Stimulated activated CD8-positive, alpha-beta memory T cell treated with anti-CD3 and anti-CD28 coated beads, Interleukin-12 subunit alpha, Interleukin-12 subunit beta, amount 100 ng/mL, for 4 hours (primary cell): ENCODE measurements at regions not wholly inside any gene's neighbourhood (a gene's known extent, or its start where the extent isn't known, plus 50 kb on each side); places are given as distances from the start of the nearest gene placed in this dataset.

Source experiments
- DNase-seq: peaks from one replicate; pipeline ENCODE4 v3.0.0-alpha.2; 2020; ENCODE audit warnings: low read depth

- DNase-seq: no peak
Observed at GRCh38 chr1:38541223-38541622, 318.3 kb downstream of the RRAGC start.

- no peak for DNase-seq
Observed at GRCh38 chr1:38539931-38540330, 319.6 kb downstream of the RRAGC start.

GRCh38 chr1:38538834-38539233 lies 320.7 kb downstream of the RRAGC start:
- DNase-seq: no peak

GRCh38 chr1:38536089-38536488 lies 323.5 kb downstream of the RRAGC start:
- no peak for DNase-seq

- DNase-seq: no peak
Observed at GRCh38 chr1:38534473-38534823, 325.1 kb downstream of the RRAGC start.

GRCh38 chr1:38533772-38534472 lies 325.6 kb downstream of the RRAGC start:
- no peak for DNase-seq

- no peak for DNase-seq
Observed at GRCh38 chr1:38530957-38531356, 328.6 kb downstream of the RRAGC start.

GRCh38 chr1:38529946-38530345 lies 329.6 kb downstream of the RRAGC start:
- DNase-seq: no peak

GRCh38 chr1:38529391-38529790 lies 330.2 kb downstream of the RRAGC start:
- DNase-seq: no peak

GRCh38 chr1:38528623-38529022 lies 330.9 kb downstream of the RRAGC start:
- DNase-seq: no peak

- DNase-seq: peak; percentile 32
Observed at GRCh38 chr1:38527373-38527966, 332.1 kb downstream of the RRAGC start.

- DNase-seq: no peak
Observed at GRCh38 chr1:38526046-38526445, 333.5 kb downstream of the RRAGC start.

- DNase-seq: no peak
Observed at GRCh38 chr1:38525343-38526043, 334.1 kb downstream of the RRAGC start.

- no peak for DNase-seq
Observed at GRCh38 chr1:38524025-38524641, 335.4 kb downstream of the RRAGC start.

GRCh38 chr1:38523568-38523939 lies 336.0 kb downstream of the RRAGC start:
- DNase-seq: no peak

- no peak for DNase-seq
Observed at GRCh38 chr1:38522915-38523567, 336.5 kb downstream of the RRAGC start.

- DNase-seq: no peak
Observed at GRCh38 chr1:38516560-38516959, 343.0 kb downstream of the RRAGC start.

GRCh38 chr1:38512789-38513188 lies 346.8 kb downstream of the RRAGC start:
- no peak for DNase-seq

- DNase-seq: no peak
Observed at GRCh38 chr1:38512024-38512767, 347.4 kb downstream of the RRAGC start.

- DNase-seq: no peak
Observed at GRCh38 chr1:38508232-38508631, 351.3 kb downstream of the RRAGC start.

GRCh38 chr1:38507563-38507962 lies 352.0 kb downstream of the RRAGC start:
- no peak for DNase-seq

- DNase-seq: no peak
Observed at GRCh38 chr1:38505944-38506343, 353.6 kb downstream of the RRAGC start.
